NCI-H524 (cell line): ENCODE measurements at regions not wholly inside any gene's neighbourhood (a gene's known extent, or its start where the extent isn't known, plus 50 kb on each side); places are given as distances from the start of the nearest gene placed in this dataset.

Experiments
- DNase-seq, 2 experiments: peaks; one replicate each; lab custom pipeline; 2025; lab: John Stamatoyannopoulos, UW

GRCh38 chr3:147757866-147758265, 348.7 kb downstream of the ZIC1 start:
- no peak for DNase-seq

DNA sequence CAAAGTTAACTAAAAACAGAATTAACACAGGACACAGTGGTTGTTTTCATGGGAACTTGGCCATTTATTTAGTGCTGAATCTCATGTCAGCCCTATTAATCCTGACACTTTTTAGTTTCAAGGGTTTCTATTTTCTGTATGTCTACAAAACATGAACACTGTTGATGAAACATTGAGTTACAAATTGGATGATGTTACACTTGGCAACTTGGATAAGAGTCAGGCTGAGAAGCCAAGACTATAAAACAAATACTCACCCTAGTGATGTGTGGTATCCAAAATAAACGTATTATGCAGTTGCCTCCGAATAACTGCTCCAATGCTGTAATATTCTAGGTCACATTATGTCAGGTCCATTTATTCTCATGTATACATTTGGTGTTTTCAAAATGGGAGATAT, 349.6 kb downstream of the ZIC1 start:
- DNase-seq = no peak

DNA sequence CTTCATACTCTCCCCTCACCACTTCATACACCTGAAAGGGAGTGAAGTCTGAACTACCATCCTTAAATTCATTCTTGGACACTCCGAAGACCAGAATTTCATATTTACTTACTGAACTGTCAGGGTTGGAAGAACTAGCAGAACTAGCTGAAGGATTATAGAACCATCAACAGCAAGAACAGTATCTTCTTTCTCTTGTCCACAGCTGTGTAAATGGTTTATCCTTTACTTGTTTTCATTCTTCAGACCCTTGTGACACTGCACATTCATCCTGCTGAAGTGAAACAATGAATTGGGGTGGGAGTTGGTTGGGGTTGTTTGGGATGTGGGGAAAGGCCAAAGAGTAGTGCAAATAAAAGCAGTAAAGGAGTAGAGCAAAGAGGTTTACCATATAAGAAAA, 350.9 kb downstream of the ZIC1 start:
- no peak for DNase-seq

DNA sequence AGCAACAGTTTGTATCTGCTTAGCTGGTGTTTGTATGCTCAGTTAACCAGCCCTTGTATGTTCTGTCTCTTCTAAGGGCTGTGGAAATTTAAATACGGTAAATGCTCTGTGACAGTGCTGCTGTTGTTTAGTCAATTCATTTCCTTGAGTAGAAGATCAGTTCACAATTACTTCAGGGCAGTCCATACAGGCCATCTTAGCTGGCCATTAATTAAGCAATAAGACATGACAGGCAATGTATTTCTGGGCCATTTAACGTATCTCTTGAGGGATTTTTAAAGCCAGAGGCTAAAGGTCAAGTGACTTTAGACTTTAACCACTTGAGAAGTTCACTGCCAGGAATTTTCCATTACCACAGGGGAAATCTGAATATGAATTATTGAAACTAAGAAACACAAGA, 351.8 kb downstream of the ZIC1 start:
- no peak for DNase-seq

GRCh38 chr3:147773116-147773630, 364.0 kb downstream of the ZIC1 start:
- DNase-seq = no peak

DNA sequence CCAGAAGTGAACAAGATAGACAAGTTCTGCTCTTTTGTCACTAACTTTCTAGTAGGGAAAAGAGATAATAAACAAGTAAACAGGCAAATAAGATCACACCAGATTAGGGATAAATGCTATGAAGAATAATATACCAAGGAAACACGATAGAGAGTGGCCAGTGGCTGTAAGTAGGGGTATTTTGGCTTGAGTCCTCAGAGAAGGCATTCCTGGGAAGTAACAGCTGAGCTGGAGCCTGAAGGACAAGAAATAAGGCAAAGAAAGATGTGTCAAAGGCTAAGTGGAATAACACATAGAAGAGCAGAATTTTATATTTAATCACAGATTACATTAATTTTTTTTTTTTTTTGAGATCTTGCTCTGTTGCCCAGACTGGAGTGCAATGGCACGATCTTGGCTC, 366.2 kb downstream of the ZIC1 start:
- DNase-seq = no peak

DNA sequence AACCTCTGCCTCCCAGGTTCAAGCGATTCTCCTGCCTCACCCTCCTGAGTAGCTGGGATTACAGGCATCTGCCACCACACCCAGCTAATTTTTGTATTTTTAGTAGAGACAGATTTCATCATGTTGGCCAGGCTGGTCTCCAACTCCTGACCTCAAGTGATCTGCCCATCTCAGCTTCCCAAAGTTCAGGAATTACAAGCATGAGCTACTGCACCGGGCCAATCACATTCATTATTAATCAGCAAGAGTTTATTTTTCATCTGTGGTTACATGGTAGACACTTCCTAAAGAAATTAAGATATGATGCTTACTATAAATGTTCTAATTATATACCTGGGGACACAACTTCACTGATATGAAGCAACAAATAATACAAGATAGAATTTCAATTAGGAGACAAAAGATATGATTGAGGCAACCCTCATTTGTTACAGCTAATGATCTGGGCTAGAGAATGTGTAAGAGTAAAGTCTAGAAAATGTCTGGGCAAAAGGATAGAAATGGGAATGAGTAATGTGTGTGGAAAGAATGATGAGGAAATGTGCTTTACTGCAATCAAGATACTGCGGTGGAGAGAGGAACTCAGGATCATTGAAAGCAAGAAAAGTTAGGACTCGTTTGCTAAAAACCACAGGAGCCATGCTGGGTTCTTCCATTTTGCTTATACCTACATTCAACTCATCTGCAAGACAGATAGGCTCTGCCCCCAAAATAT, 366.8 kb downstream of the ZIC1 start:
- no peak for DNase-seq

- DNase-seq = no peak
Observed at GRCh38 chr3:147793841-147794240, 384.7 kb downstream of the ZIC1 start.

GRCh38 chr3:147794596-147794995, 385.4 kb downstream of the ZIC1 start:
- DNase-seq = no peak

DNA sequence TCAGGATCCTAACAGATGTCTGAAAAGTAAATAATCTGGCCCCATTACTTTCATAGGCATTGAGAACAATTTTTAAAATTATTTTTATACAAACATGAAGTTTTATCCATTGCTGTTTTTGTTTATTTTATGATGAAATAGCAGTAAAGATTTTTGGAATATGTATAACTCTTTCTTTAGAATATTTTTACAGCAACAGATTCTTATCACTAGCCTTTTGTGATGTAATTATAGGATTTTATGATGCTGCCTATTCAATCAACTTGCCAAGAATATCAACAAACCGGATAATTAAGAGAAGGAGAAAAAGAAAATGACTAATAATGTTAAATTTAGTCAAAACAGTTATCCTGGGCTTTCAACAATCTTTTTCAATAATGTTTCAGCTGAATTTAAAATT, 386.3 kb downstream of the ZIC1 start:
- no peak for DNase-seq

DNA sequence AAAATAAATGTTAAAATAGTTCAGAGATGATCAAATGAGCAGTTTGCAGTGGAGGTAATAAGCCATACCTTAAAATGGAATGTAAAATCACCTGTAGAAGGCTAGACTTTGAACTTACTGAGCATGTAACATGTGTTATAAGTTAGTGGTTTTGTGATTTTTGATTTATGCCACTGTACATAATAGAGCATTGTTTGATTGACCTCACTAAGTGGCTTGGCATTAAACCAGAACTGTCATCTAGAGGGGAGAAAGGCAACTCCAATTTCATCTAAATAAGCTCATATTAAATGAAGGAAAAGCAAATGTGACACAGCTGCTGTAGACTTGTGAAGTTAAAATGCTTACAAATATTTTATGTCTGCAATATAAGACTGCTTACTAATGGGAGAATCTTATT, 387.9 kb downstream of the ZIC1 start:
- DNase-seq = no peak

DNA sequence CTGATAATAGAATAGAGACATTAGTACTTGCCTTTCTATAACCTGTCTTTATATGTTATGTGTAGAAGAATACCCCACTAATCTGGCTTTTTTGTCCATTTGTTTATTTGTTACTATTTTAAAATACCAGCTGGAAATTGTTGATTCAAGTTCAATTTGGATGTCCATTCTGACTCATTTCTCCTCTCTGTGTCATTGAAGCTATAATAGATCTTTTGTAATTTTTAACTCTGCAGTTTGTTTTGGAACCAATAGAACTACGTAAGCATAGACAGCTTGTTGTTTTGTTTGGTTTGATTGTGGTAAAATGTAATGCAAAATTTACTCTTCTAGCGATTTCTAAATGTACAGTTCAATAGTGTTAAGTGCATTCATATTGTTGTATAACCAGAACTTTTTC, 390.4 kb downstream of the ZIC1 start:
- DNase-seq = no peak

GRCh38 chr3:147807776-147808175, 398.6 kb downstream of the ZIC1 start:
- DNase-seq = no peak

DNA sequence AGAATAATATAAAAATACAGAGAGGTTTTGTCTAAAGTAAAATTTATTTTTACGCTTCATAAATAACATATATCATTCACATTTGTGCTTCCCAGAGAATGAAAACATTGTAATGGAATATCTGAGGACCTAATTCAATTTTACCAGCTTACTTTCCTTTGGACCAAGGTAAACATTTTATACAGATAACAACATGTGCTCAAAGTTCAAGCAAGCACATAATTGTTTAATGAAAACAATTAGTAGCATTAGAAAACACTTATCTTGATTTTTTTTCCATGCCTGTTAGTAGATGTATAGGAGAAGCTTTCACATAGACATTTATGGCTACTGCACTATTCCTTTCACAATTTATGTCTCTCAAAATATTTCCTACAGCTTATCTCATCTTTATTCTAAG, 400.0 kb downstream of the ZIC1 start:
- DNase-seq = no peak

DNA sequence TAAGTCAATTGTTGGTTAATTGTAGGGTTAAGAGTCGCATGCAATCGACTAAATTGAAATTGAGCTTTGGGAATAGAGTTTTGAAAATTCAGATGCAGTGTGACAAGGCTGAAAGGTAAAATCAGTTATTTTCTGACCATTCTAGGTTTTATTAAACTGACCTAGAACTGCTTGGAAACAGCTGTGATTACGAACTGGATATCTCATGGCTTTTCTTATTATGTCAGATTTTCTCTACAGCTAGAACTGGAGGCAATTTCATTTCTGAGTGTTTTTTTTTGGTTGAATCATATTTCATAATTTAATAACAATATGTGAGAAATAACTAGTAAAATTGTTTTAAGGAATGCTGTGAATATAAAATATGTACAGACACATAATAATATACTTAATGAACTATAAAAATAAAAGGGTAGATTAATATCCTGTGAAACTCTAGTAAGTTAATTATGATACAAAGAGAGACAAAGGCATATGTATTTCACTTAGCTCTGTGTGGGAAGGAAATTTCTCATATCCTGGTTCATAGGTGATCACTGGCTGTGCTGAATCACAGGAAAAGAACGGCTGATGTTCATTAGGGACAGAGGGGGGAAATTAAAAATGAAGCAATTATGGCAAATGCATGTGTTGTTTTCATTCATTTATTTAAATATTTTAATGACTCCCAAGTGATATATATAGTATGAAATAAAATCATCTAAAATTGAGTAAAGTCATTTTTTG, 403.2 kb downstream of the ZIC1 start:
- DNase-seq = no peak

DNA sequence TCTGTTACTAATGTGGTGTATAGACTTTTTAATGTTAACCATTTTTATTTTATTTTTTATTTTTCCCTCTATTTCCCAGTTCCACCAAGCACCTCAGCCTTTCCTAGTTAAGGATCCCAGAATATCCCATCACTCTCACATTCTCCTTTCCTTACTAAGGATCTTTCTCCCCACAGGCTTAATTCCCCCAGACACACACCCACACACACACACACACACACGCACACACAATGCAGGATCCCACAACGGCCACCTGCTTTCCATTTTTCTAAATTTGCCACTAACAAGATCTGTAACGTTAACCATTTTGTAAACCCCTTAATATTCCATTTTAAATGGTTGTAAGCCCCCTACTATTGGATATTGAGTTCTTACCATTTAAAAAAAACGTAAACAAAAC, 404.1 kb downstream of the ZIC1 start:
- DNase-seq = no peak

DNA sequence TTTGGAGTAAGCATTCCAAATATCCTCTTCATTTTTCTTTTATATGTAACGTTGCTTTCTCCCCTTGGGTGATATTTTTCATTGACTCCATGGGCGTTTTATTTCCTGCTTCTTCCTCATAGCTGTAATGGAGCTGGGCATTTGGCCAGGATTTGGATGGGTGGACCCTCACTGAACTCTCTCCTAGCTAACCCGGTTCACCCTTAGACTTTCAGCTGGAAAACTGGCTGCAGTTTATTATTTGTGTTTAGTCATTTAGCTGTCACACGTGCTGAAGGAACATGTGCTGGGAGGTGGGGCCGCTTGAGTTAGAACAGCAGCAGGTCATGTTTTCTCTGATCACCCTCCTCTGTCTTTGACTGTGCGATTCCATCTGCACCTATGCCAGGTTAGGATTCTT, 407.6 kb downstream of the ZIC1 start:
- no peak for DNase-seq

- no peak for DNase-seq
Observed at GRCh38 chr3:147832611-147833010, 423.4 kb downstream of the ZIC1 start.

- DNase-seq = no peak
Observed at GRCh38 chr3:147836330-147836729, 427.2 kb downstream of the ZIC1 start.

DNA sequence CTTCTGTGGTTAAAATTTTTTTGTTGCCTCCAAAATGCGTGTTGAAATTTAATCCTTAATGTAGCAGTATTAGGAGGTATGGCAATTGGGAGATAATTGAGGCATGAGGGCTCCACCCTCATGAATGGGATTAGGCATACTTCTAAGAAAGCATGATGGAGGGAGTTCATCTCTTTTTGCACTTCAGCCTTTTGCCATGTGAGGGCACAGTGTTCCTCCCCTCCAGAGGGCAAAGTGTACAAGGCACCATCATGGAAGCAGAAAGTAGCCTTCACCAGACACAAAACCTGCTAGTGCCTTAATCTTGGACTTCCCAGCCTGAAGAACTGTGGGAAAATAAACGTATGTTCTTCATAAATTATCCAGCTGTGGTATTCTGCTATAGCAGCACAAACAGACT, 429.5 kb downstream of the ZIC1 start:
- DNase-seq = peak in 1 of 2 experiments; percentile 50

DNA sequence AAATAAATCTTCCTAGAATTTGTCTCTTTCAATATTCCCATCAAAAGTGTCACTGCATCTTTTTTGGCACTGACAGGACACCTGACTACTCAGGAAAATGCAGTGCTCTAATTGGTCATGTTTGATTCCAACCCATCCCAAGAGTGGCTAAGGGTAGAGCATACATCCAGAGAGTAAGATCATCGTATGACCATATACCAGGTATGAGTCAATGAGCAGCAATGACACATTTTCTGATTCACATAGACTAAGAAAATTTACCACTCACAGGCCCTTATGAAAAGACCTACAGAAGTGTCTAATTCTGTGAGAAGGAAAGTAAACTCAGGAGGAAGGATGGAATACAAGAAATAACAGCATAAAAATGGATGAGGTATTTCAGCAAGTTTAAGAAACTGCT, 434.2 kb downstream of the ZIC1 start:
- no peak for DNase-seq

GRCh38 chr3:147846293-147846692, 437.1 kb downstream of the ZIC1 start:
- DNase-seq = no peak

- DNase-seq = peak; percentile 33 to 81
Observed at GRCh38 chr3:147846854-147847478, 437.8 kb downstream of the ZIC1 start.
